ENCODE measurements at regions not wholly inside any gene's neighbourhood (a gene's known extent, or its start where the extent isn't known, plus 50 kb on each side); places are given as distances from the start of the nearest gene placed in this dataset.

GRCh38 chr10:90051474-90051873 lies 350.1 kb downstream of the KIF20B start:
- intact Hi-C loops (cut with DNase I) = no loop called here
- Histone ChIP-seq H3K36me3 (ENCODE audit: control insufficient read depth in 2 of 3, insufficient read depth in 3 of 3, low read length in 3 of 3) (no peaks in the 10 kb centered on the region), H3K27me3 (ENCODE audit: control insufficient read depth, insufficient read depth, low read length) (no peaks in the 10 kb centered on the region), H3K27ac (ENCODE audit: low read depth in 2 of 2, low read length in 2 of 2) (no peak overlapping the region), H3K4me1 (ENCODE audit: control insufficient read depth in 2 of 3, insufficient read depth in 2 of 3, low read depth in 1 of 3, low read length in 3 of 3) (no peaks in the 10 kb centered on the region), H3K4me3 (ENCODE audit: low read length in 3 of 3) (no peak overlapping the region), H3K9ac (ENCODE audit: low read length in 3 of 3) (no peak overlapping the region), H3K9me3 (ENCODE audit: control insufficient read depth in 2 of 3, insufficient read depth in 1 of 3, low read length in 3 of 3) (no peaks in the 10 kb centered on the region)
- no peak for TF ChIP-seq CTCF (IDR thresholded peaks at IDR 0.05; ENCODE audit: borderline replicate concordance, extremely low read depth, insufficient read depth)
- FAIRE-seq (no peak), DNase-seq (no peak)

GRCh38 chr10:90062786-90063185 lies 361.4 kb downstream of the KIF20B start:
- Histone ChIP-seq H3K9ac (ENCODE audit: low read length in 3 of 3) (no peak overlapping the region), H3K27ac (ENCODE audit: low read depth in 2 of 2, low read length in 2 of 2) (no peak overlapping the region), H3K9me3 (ENCODE audit: control insufficient read depth in 2 of 3, insufficient read depth in 1 of 3, low read length in 3 of 3) (no peaks in the 10 kb centered on the region), H3K4me3 (ENCODE audit: low read length in 3 of 3) (no peak overlapping the region), H3K4me1 (ENCODE audit: control insufficient read depth in 2 of 3, insufficient read depth in 2 of 3, low read depth in 1 of 3, low read length in 3 of 3) (peaks cover 0 to 2% (median 0%) of the 10 kb centered on the region in 3 donors), H3K36me3 (ENCODE audit: control insufficient read depth in 2 of 3, insufficient read depth in 3 of 3, low read length in 3 of 3) (no peaks in the 10 kb centered on the region), H3K27me3 (ENCODE audit: control insufficient read depth, insufficient read depth, low read length) (no peaks in the 10 kb centered on the region)
- intact Hi-C loops (cut with DNase I) = no loop called here
- no peak for TF ChIP-seq CTCF (IDR thresholded peaks at IDR 0.05; ENCODE audit: borderline replicate concordance, extremely low read depth, insufficient read depth)
- no peak for FAIRE-seq
- DNase-seq = no peak

- FAIRE-seq = no peak
- no peak overlapping the region for H3K27ac ChIP-seq (ENCODE audit: low read depth in 2 of 2, low read length in 2 of 2)
- H3K9ac ChIP-seq (ENCODE audit: low read length in 3 of 3) = no peak overlapping the region
- TF ChIP-seq CTCF (IDR thresholded peaks at IDR 0.05; ENCODE audit: borderline replicate concordance, extremely low read depth, insufficient read depth) = no peak
- DNase-seq = no peak
- H3K4me1 ChIP-seq (ENCODE audit: control insufficient read depth in 2 of 3, insufficient read depth in 2 of 3, low read depth in 1 of 3, low read length in 3 of 3) = peaks cover 0 to 2% (median 0%) of the 10 kb centered on the region in 3 donors
- no peaks in the 10 kb centered on the region for H3K9me3 ChIP-seq (ENCODE audit: control insufficient read depth in 2 of 3, insufficient read depth in 1 of 3, low read length in 3 of 3)
- intact Hi-C loops (cut with DNase I) = no loop called here
- no peaks in the 10 kb centered on the region for H3K27me3 ChIP-seq (ENCODE audit: control insufficient read depth, insufficient read depth, low read length)
- no peak overlapping the region for H3K4me3 ChIP-seq (ENCODE audit: low read length in 3 of 3)
- H3K36me3 ChIP-seq (ENCODE audit: control insufficient read depth in 2 of 3, insufficient read depth in 3 of 3, low read length in 3 of 3) = no peaks in the 10 kb centered on the region
Measured at GRCh38 chr10:90064295-90064694, 362.9 kb downstream of the KIF20B start.

GRCh38 chr10:90066435-90066834 lies 365.0 kb downstream of the KIF20B start:
- no peak overlapping the region for H3K9ac ChIP-seq (ENCODE audit: low read length in 3 of 3)
- no peaks in the 10 kb centered on the region for H3K36me3 ChIP-seq (ENCODE audit: control insufficient read depth in 2 of 3, insufficient read depth in 3 of 3, low read length in 3 of 3)
- H3K9me3 ChIP-seq (ENCODE audit: control insufficient read depth in 2 of 3, insufficient read depth in 1 of 3, low read length in 3 of 3) = no peaks in the 10 kb centered on the region
- no peak overlapping the region for H3K4me3 ChIP-seq (ENCODE audit: low read length in 3 of 3)
- H3K27me3 ChIP-seq (ENCODE audit: control insufficient read depth, insufficient read depth, low read length) = no peaks in the 10 kb centered on the region
- TF ChIP-seq CTCF (IDR thresholded peaks at IDR 0.05; ENCODE audit: borderline replicate concordance, extremely low read depth, insufficient read depth) = no peak
- FAIRE-seq (no peak), DNase-seq (peak in 1 of 5 donors; percentile 4)
- intact Hi-C loops (cut with DNase I) = no loop called here
- H3K27ac ChIP-seq (ENCODE audit: low read depth in 2 of 2, low read length in 2 of 2) = no peak overlapping the region
- peaks cover 0 to 2% (median 0%) of the 10 kb centered on the region in 3 donors for H3K4me1 ChIP-seq (ENCODE audit: control insufficient read depth in 2 of 3, insufficient read depth in 2 of 3, low read depth in 1 of 3, low read length in 3 of 3)

Data from kidney (tissue), 13 donors.